ENCODE measurements at regions not wholly inside any gene's neighbourhood (a gene's known extent, or its start where the extent isn't known, plus 50 kb on each side); places are given as distances from the start of the nearest gene placed in this dataset.

- POLR2A ChIA-PET = interaction anchor here (0.6 kb wide), 1 partner anchor 257 kb away, joined by 3 read pairs; no protein-coding TSS in a partner anchor
- no TSS peak for BruUV-seq (replicated peaks)
Observed at GRCh38 chr21:19993268-19993667, 1004.9 kb upstream of the NCAM2 start.

GRCh38 chr21:19995253-19995652, 1003.0 kb upstream of the NCAM2 start:
- Histone ChIP-seq H3K4me1 (ENCODE audit: insufficient read depth, low read length, poor library complexity, severe bottlenecking) (no peaks in the 10 kb centered on the region), H3K9me3 (ENCODE audit: low read length) (peaks cover 17% of the 10 kb centered on the region), H3K4me3 (ENCODE audit: low read depth, low read length, poor library complexity, severe bottlenecking) (no peak overlapping the region), H3K79me2 (ENCODE audit: insufficient read depth, low read depth, low read length) (no peaks in the 10 kb centered on the region), H3K9me2 (ENCODE audit: insufficient read depth, low read length) (no peaks in the 10 kb centered on the region), H3K36me3 (ENCODE audit: insufficient read depth, low read length) (no peaks in the 10 kb centered on the region), H2AFZ (ENCODE audit: low read length) (no peak overlapping the region), H3K27ac (ENCODE audit: low read depth, low read length, poor library complexity, severe bottlenecking) (no peak overlapping the region), H3K4me2 (ENCODE audit: low read length) (no peak overlapping the region), H4K20me1 (ENCODE audit: insufficient read depth, low read length) (no peaks in the 10 kb centered on the region)
- TF ChIP-seq EZH2phosphoT487 (IDR thresholded peaks at IDR 0.05; ENCODE audit: borderline replicate concordance, low read depth, low read length) (no peak), CTCF (conservative IDR thresholded peaks at IDR 0.05; ENCODE audit: low read length) (no peak)
- POLR2A ChIA-PET = interaction anchor here (0.6 kb wide), 1 partner anchor 916 kb away, joined by 3 read pairs; no protein-coding TSS in a partner anchor
- DNase-seq (ENCODE audit: low spot score) = no peak
- CTCF ChIA-PET (ENCODE audit: unreplicated experiment) = no interaction called here
- no TSS peak for BruUV-seq (replicated peaks)
- intact Hi-C loops (cut with micrococcal nuclease; ENCODE audit: unreplicated experiment) = no loop called here

More at GRCh38 chr21:19993268-19993667, 1004.9 kb upstream of the NCAM2 start:
- H3K27ac ChIP-seq (ENCODE audit: low read depth, low read length, poor library complexity, severe bottlenecking) = no peak overlapping the region
- H2AFZ ChIP-seq (ENCODE audit: low read length) = no peak overlapping the region
- H3K9me2 ChIP-seq (ENCODE audit: insufficient read depth, low read length) = no peaks in the 10 kb centered on the region
- H4K20me1 ChIP-seq (ENCODE audit: insufficient read depth, low read length) = no peaks in the 10 kb centered on the region
- no peaks in the 10 kb centered on the region for H3K36me3 ChIP-seq (ENCODE audit: insufficient read depth, low read length)
- H3K4me3 ChIP-seq (ENCODE audit: low read depth, low read length, poor library complexity, severe bottlenecking) = no peak overlapping the region
- no peaks in the 10 kb centered on the region for H3K4me1 ChIP-seq (ENCODE audit: insufficient read depth, low read length, poor library complexity, severe bottlenecking)
- CTCF ChIA-PET (ENCODE audit: unreplicated experiment) = no interaction called here
- H3K9me3 ChIP-seq (ENCODE audit: low read length) = peaks cover 16% of the 10 kb centered on the region; the same call in 1 of the 2 replicates
- intact Hi-C loops (cut with micrococcal nuclease; ENCODE audit: unreplicated experiment) = no loop called here
- H3K79me2 ChIP-seq (ENCODE audit: insufficient read depth, low read depth, low read length) = no peaks in the 10 kb centered on the region
- TF ChIP-seq CTCF (conservative IDR thresholded peaks at IDR 0.05; ENCODE audit: low read length) = no peak
- TF ChIP-seq EZH2phosphoT487 (IDR thresholded peaks at IDR 0.05; ENCODE audit: borderline replicate concordance, low read depth, low read length) = no peak
- no peak overlapping the region for H3K4me2 ChIP-seq (ENCODE audit: low read length)
- DNase-seq (ENCODE audit: low spot score) = no peak

- Histone ChIP-seq H4K20me1 (ENCODE audit: insufficient read depth, low read length) (no peaks in the 10 kb centered on the region), H3K36me3 (ENCODE audit: insufficient read depth, low read length) (no peaks in the 10 kb centered on the region), H3K4me2 (ENCODE audit: low read length) (no peak overlapping the region), H3K9me2 (ENCODE audit: insufficient read depth, low read length) (no peaks in the 10 kb centered on the region), H3K79me2 (ENCODE audit: insufficient read depth, low read depth, low read length) (no peaks in the 10 kb centered on the region), H3K4me3 (ENCODE audit: low read depth, low read length, poor library complexity, severe bottlenecking) (no peak overlapping the region), H3K27ac (ENCODE audit: low read depth, low read length, poor library complexity, severe bottlenecking) (no peak overlapping the region), H2AFZ (ENCODE audit: low read length) (no peak overlapping the region), H3K9me3 (ENCODE audit: low read length) (peaks cover 13% of the 10 kb centered on the region), H3K4me1 (ENCODE audit: insufficient read depth, low read length, poor library complexity, severe bottlenecking) (no peaks in the 10 kb centered on the region)
- TF ChIP-seq CTCF (conservative IDR thresholded peaks at IDR 0.05; ENCODE audit: low read length) (no peak), EZH2phosphoT487 (IDR thresholded peaks at IDR 0.05; ENCODE audit: borderline replicate concordance, low read depth, low read length) (no peak)
- CTCF ChIA-PET (ENCODE audit: unreplicated experiment) = no interaction called here
- DNase-seq (ENCODE audit: low spot score) = no peak
- POLR2A ChIA-PET = no interaction called here
- no TSS peak for BruUV-seq (replicated peaks)
- intact Hi-C loops (cut with micrococcal nuclease; ENCODE audit: unreplicated experiment) = no loop called here
Observed at GRCh38 chr21:19998453-19998852, 999.8 kb upstream of the NCAM2 start.

Data from OCI-LY7 (cell line).